Neural progenitor cell (in vitro differentiated cells): ENCODE measurements at regions not wholly inside any gene's neighbourhood (a gene's known extent, or its start where the extent isn't known, plus 50 kb on each side); places are given as distances from the start of the nearest gene placed in this dataset.

Experiments used
- DNase-seq: peaks from one replicate; pipeline ENCODE4 v3.0.0-alpha.2; 2016; ENCODE audit warnings: low spot score
- H2AFZ ChIP-seq: fragments of 200-600 bp; sonication (generic); replicated peaks from 2 replicates; pipeline ENCODE4 v1.6.1; 2016; ENCODE audit warnings: antibody characterized with exemption
- H3F3A ChIP-seq: fragments of 200-600 bp; sonication (generic); 2 replicates; pipeline ENCODE4 v1.6.1; 2016; ENCODE audit warnings: antibody characterized with exemption, low read depth
- H3K27ac ChIP-seq: fragments of 200-600 bp; sonication (generic); 2 replicates; pipeline ENCODE4 v1.5.1; 2016; ENCODE audit warnings: mild to moderate bottlenecking
- H3K27me3 ChIP-seq: fragments of 200-600 bp; sonication (generic); 2 replicates; pipeline ENCODE4 v1.6.1; 2016; ENCODE audit warnings: mild to moderate bottlenecking, moderate library complexity
- H3K36me3 ChIP-seq: fragments of 200-600 bp; sonication (generic); 2 replicates; pipeline ENCODE4 v1.5.1; 2016
- H3K4me1 ChIP-seq: fragments of 200-600 bp; sonication (generic); 2 replicates; pipeline ENCODE4 v1.6.1; 2016; ENCODE audit warnings: mixed run types
- H3K4me2 ChIP-seq: fragments of 200-600 bp; sonication (generic); 2 replicates; pipeline ENCODE4 v1.6.1; 2016
- H3K4me3 ChIP-seq: fragments of 200-600 bp; sonication (generic); 2 replicates; pipeline ENCODE4 v1.5.1; 2016
- H3K79me2 ChIP-seq: fragments of 200-600 bp; sonication (generic); 2 replicates; pipeline ENCODE4 v1.6.1; 2016; ENCODE audit warnings: low read depth
- H3K9ac ChIP-seq: fragments of 200-600 bp; sonication (generic); 2 replicates; pipeline ENCODE4 v1.6.1; 2016
- H3K9me3 ChIP-seq: fragments of 200-600 bp; sonication (generic); 2 replicates; pipeline ENCODE4 v1.5.1; 2016; ENCODE audit warnings: low read depth
- H4K20me1 ChIP-seq: fragments of 200-600 bp; sonication (generic); 2 replicates; pipeline ENCODE4 v1.6.1; 2016; ENCODE audit warnings: low read depth
- H3K27ac Mint-ChIP-seq: 3 replicates; pipeline ENCODE4 v1.8.0; 2021; ENCODE audit warnings: mixed read lengths
- H3K27me3 Mint-ChIP-seq: 2 replicates; pipeline ENCODE4 v1.8.0; 2022; ENCODE audit warnings: low read depth, mild to moderate bottlenecking, inconsistent platforms, moderate library complexity, mixed read lengths; ENCODE audit not compliant: insufficient read depth
- H3K36me3 Mint-ChIP-seq: 3 replicates; pipeline ENCODE4 v1.8.0; 2021; ENCODE audit warnings: mixed read lengths
- H3K4me1 Mint-ChIP-seq: 3 replicates; pipeline ENCODE4 v1.8.0; 2021; ENCODE audit warnings: mixed read lengths
- H3K4me3 Mint-ChIP-seq: 3 replicates; pipeline ENCODE4 v1.8.0; 2021; ENCODE audit warnings: mild to moderate bottlenecking, moderate library complexity, mixed read lengths
- H3K9me3 Mint-ChIP-seq: 3 replicates; pipeline ENCODE4 v1.8.0; 2020; ENCODE audit warnings: mixed read lengths
- EZH2 ChIP-seq: fragments of 200-600 bp; sonication (generic); IDR thresholded peaks from 2 replicates; pipeline ENCODE4 v1.6.1; 2017; ENCODE audit warnings: antibody characterized with exemption, mild to moderate bottlenecking, moderate library complexity
- EZH2phosphoT487 ChIP-seq: fragments of 200-600 bp; sonication (generic); IDR thresholded peaks from 2 replicates; pipeline ENCODE4 v1.6.1; 2017; ENCODE audit warnings: antibody characterized with exemption
- TF ChIP-seq, protein P1 (sequence below): fragments of 200-600 bp; sonication (generic); IDR thresholded peaks from 2 replicates; pipeline ENCODE4 v1.5.1; 2017; ENCODE audit warnings: antibody characterized with exemption, mild to moderate bottlenecking

- H3K27me3 Mint-ChIP-seq: no peaks in the 10 kb centered on the region
- H3K4me3 Mint-ChIP-seq: no peak overlapping the region
These were observed 167.8 kb upstream of the FAM241A start for GRCh38 chr4:111977419-111977965.

DNA sequence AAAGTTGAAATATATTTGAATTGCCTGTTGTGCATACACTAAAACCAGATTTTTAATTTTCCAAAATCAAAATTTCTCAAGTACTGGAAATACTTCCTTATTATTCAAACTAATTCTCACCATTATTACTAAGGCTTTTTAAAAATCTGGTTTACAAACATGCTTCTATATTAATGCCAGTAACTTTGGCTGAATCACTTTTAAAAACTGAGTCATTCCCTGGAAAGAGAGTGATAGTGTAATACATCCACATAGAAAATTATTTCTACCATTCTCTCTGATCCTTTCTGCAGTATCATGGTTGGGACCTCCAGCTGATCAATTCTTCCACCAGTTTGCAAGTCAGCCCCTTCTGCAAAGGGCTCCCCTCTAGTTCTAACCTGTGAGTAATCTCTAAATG lies 165.3 kb upstream of the FAM241A start:
- no peak overlapping the region for H3K9ac ChIP-seq
- H3K9me3 ChIP-seq: no peaks in the 10 kb centered on the region
- Mint-ChIP-seq H3K27me3 (no peaks in the 10 kb centered on the region), H3K27ac (no peak overlapping the region), H3K4me1 (no peaks in the 10 kb centered on the region), H3K36me3 (no peaks in the 10 kb centered on the region), H3K9me3 (peaks cover 5% of the 10 kb centered on the region), H3K4me3 (no peak overlapping the region)
- no peak overlapping the region for H3K27ac ChIP-seq
- no peaks in the 10 kb centered on the region for H4K20me1 ChIP-seq
- H2AFZ ChIP-seq: no peak overlapping the region
- H3K36me3 ChIP-seq: no peaks in the 10 kb centered on the region
- TF ChIP-seq, protein P1, sequence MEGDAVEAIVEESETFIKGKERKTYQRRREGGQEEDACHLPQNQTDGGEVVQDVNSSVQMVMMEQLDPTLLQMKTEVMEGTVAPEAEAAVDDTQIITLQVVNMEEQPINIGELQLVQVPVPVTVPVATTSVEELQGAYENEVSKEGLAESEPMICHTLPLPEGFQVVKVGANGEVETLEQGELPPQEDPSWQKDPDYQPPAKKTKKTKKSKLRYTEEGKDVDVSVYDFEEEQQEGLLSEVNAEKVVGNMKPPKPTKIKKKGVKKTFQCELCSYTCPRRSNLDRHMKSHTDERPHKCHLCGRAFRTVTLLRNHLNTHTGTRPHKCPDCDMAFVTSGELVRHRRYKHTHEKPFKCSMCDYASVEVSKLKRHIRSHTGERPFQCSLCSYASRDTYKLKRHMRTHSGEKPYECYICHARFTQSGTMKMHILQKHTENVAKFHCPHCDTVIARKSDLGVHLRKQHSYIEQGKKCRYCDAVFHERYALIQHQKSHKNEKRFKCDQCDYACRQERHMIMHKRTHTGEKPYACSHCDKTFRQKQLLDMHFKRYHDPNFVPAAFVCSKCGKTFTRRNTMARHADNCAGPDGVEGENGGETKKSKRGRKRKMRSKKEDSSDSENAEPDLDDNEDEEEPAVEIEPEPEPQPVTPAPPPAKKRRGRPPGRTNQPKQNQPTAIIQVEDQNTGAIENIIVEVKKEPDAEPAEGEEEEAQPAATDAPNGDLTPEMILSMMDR: no peak
- TF ChIP-seq EZH2phosphoT487 (no peak), EZH2 (no peak)
- H3K4me2 ChIP-seq: no peak overlapping the region
- no peaks in the 10 kb centered on the region for H3K4me1 ChIP-seq
- no peak for DNase-seq
- no peaks in the 10 kb centered on the region for H3K79me2 ChIP-seq
- H3F3A ChIP-seq: no peaks in the 10 kb centered on the region
- no peaks in the 10 kb centered on the region for H3K27me3 ChIP-seq
- no peak overlapping the region for H3K4me3 ChIP-seq

More at GRCh38 chr4:111977419-111977965, 167.8 kb upstream of the FAM241A start:
- no peaks in the 10 kb centered on the region for H3K4me1 Mint-ChIP-seq
- Histone ChIP-seq H4K20me1 (no peaks in the 10 kb centered on the region), H3K27ac (no peak overlapping the region), H3K9ac (no peak overlapping the region), H3K4me3 (no peak overlapping the region), H3K79me2 (no peaks in the 10 kb centered on the region), H3K9me3 (no peaks in the 10 kb centered on the region), H3K27me3 (no peaks in the 10 kb centered on the region), H3F3A (no peaks in the 10 kb centered on the region), H3K4me1 (no peaks in the 10 kb centered on the region), H3K4me2 (no peak overlapping the region), H3K36me3 (no peaks in the 10 kb centered on the region), H2AFZ (peak overlapping the region; percentile 57)
- TF ChIP-seq, protein P1: no peak
- TF ChIP-seq EZH2 (no peak), EZH2phosphoT487 (no peak)
- H3K9me3 Mint-ChIP-seq: peaks cover 5% of the 10 kb centered on the region
- no peaks in the 10 kb centered on the region for H3K36me3 Mint-ChIP-seq
- DNase-seq: no peak
- H3K27ac Mint-ChIP-seq: no peak overlapping the region

- H2AFZ ChIP-seq: no peak overlapping the region
- Mint-ChIP-seq H3K36me3 (no peaks in the 10 kb centered on the region), H3K9me3 (no peaks in the 10 kb centered on the region), H3K27ac (no peak overlapping the region), H3K4me1 (no peaks in the 10 kb centered on the region), H3K27me3 (no peaks in the 10 kb centered on the region), H3K4me3 (no peak overlapping the region)
- no peaks in the 10 kb centered on the region for H3K4me1 ChIP-seq
- no peaks in the 10 kb centered on the region for H3K79me2 ChIP-seq
- TF ChIP-seq, protein P1: no peak
- TF ChIP-seq EZH2phosphoT487 (no peak), EZH2 (no peak)
- H3K27ac ChIP-seq: no peak overlapping the region
- DNase-seq: no peak
- no peaks in the 10 kb centered on the region for H3K36me3 ChIP-seq
- no peak overlapping the region for H3K4me3 ChIP-seq
- no peaks in the 10 kb centered on the region for H3K9me3 ChIP-seq
- H3K4me2 ChIP-seq: no peak overlapping the region
- no peaks in the 10 kb centered on the region for H3K27me3 ChIP-seq
- no peaks in the 10 kb centered on the region for H4K20me1 ChIP-seq
- H3F3A ChIP-seq: no peaks in the 10 kb centered on the region
- no peak overlapping the region for H3K9ac ChIP-seq
These were observed 163.2 kb upstream of the FAM241A start for GRCh38 chr4:111982089-111982488.
